ENCODE measurements at regions not wholly inside any gene's neighbourhood (a gene's known extent, or its start where the extent isn't known, plus 50 kb on each side); places are given as distances from the start of the nearest gene placed in this dataset.

DNA sequence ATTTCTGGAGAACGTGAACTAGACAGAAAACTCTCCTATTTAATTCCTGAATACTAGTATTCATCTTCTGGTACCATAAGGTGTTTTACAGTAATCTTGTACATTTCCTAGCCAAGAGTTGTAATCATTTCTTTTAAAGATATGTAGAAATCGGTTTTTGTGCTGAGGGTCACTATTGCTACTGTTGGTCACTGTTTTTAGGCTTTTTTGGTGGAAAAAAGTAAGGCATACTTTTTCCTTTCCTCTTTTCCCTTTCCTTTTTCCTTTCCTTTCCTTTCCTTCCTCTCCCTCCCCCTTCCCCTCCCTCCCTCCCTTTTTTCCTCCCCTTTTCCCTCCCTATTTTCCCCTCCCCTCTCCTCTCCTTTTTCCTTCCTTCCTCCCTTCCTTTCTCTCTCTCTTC, 706.4 kb upstream of the GOT2 start:
- H3K27me3 Mint-ChIP-seq, result no peaks in the 10 kb centered on the region
- peaks cover 0 to 12% (median 3%) of the 10 kb centered on the region in 7 donors for H3K9me3 Mint-ChIP-seq
- Histone ChIP-seq H3K27ac (ENCODE audit: insufficient read depth, low read length, poor library complexity, severe bottlenecking) (no peak overlapping the region), H3K4me3 (ENCODE audit: low read depth, low read length) (no peak overlapping the region), H3K36me3 (ENCODE audit: control insufficient read depth, insufficient read depth, low read length) (no peaks in the 10 kb centered on the region), H3K9me3 (ENCODE audit: control insufficient read depth in 2 of 2, low read length in 2 of 2) (peaks cover 0 to 2% of the 10 kb centered on the region in 2 experiments), H3K27me3 (ENCODE audit: control insufficient read depth, insufficient read depth, low read length) (no peaks in the 10 kb centered on the region), H3K4me1 (ENCODE audit: control insufficient read depth, insufficient read depth, low read length, poor library complexity, severe bottlenecking) (no peaks in the 10 kb centered on the region)
- H3K27ac Mint-ChIP-seq, result no peak overlapping the region
- no peaks in the 10 kb centered on the region for H3K4me1 Mint-ChIP-seq
- ATAC-seq (ENCODE audit: low read depth in 2 of 2), result no peak
- H3K36me3 Mint-ChIP-seq, result no peaks in the 10 kb centered on the region
- no peak overlapping the region for H3K4me3 Mint-ChIP-seq
- no peak for DNase-seq

DNA sequence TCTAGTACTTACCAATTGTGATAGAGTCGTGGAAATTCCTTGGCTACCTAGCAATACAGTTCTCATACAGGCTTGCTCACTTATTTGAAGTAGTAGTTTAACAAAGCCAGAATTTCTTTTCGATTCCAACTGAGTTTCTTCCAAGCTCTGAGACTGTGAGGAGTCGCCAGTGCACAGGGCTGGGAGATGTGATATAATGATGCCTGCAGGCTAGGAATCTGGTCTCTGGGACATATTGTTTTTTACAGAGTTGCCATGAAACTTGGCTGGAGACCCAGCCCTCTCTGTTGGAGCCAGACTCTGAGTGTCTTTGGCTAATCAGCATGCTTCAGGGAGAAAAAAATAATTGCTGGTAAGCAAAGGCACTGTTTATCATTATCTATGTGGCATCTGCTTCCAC, 698.8 kb upstream of the GOT2 start:
- H3K27me3 Mint-ChIP-seq, result no peaks in the 10 kb centered on the region

DNA sequence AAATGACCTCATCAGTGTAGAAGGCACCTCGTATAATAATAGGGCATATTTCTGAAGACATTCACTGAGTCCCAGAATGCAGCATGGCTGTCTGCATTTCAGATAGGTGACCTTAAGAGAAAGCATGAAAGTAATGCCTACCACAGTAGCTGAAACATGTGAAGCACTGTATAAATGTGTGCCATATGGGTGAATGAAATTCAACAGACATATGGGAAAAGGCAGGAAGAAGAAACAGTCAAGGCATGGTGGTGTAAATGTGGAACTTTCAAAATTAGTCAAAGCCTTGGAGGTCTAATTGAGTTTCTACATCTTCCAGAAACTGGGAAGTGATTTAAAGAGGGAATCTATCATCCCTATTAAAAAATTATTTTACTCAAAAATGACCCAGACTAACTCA, 698.2 kb upstream of the GOT2 start:
- no peaks in the 10 kb centered on the region for H3K27me3 ChIP-seq (ENCODE audit: control insufficient read depth, insufficient read depth, low read length)

More for the DNA sequence above, 698.8 kb upstream of the GOT2 start:
- Histone ChIP-seq H3K9me3 (ENCODE audit: control insufficient read depth in 2 of 2, low read length in 2 of 2) (no peaks in the 10 kb centered on the region), H3K36me3 (ENCODE audit: control insufficient read depth, insufficient read depth, low read length) (no peaks in the 10 kb centered on the region), H3K27me3 (ENCODE audit: control insufficient read depth, insufficient read depth, low read length) (no peaks in the 10 kb centered on the region), H3K4me3 (ENCODE audit: low read depth, low read length) (no peak overlapping the region), H3K27ac (ENCODE audit: insufficient read depth, low read length, poor library complexity, severe bottlenecking) (no peak overlapping the region), H3K4me1 (ENCODE audit: control insufficient read depth, insufficient read depth, low read length, poor library complexity, severe bottlenecking) (no peaks in the 10 kb centered on the region)
- DNase-seq (no peak), ATAC-seq (ENCODE audit: low read depth in 2 of 2) (no peak)
- Mint-ChIP-seq H3K4me1 (no peaks in the 10 kb centered on the region), H3K4me3 (no peak overlapping the region), H3K9me3 (peaks cover 0 to 7% (median 4%) of the 10 kb centered on the region in 7 donors), H3K36me3 (no peaks in the 10 kb centered on the region), H3K27ac (no peak overlapping the region)

DNA sequence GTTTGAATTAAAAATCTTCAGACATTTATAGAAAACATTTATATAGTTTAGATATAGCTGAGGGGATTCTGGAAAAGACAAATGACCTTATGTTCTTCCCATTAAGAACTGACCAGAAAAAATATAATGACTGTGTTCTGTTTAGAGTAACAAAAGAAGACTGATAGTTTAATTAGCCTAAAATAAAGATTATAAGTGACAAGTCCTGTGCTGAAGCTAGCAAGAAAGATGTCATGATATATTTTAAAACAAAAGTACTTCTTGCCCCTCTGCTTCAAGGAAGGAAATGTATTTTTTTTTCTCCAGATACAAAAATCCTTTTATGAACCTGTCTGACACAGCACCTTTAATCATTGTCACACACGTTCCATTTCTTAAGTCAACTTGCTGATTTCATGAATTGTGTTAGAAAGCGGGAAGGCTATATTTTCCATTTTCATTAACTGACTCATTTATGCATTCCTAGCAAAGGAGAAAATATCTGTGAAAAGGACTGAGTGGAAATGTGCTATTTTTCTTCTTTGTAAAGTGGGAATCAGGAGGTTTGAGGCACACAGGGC, 690.7 kb upstream of the GOT2 start:
- peaks cover 0 to 13% (median 6%) of the 10 kb centered on the region in 7 donors for H3K9me3 Mint-ChIP-seq
- H3K27ac Mint-ChIP-seq, result no peak overlapping the region
- no peaks in the 10 kb centered on the region for H3K36me3 Mint-ChIP-seq
- ATAC-seq (ENCODE audit: low read depth in 2 of 2), result no peak
- no peak overlapping the region for H3K4me3 Mint-ChIP-seq
- H3K27ac ChIP-seq (ENCODE audit: insufficient read depth, low read length, poor library complexity, severe bottlenecking), result no peak overlapping the region
- H3K4me1 ChIP-seq (ENCODE audit: control insufficient read depth, insufficient read depth, low read length, poor library complexity, severe bottlenecking), result no peaks in the 10 kb centered on the region
- H3K9me3 ChIP-seq (ENCODE audit: control insufficient read depth in 2 of 2, low read length in 2 of 2), result no peaks in the 10 kb centered on the region
- no peaks in the 10 kb centered on the region for H3K27me3 Mint-ChIP-seq
- H3K27me3 ChIP-seq (ENCODE audit: control insufficient read depth, insufficient read depth, low read length), result no peaks in the 10 kb centered on the region
- H3K4me3 ChIP-seq (ENCODE audit: low read depth, low read length), result no peak overlapping the region
- H3K4me1 Mint-ChIP-seq, result no peaks in the 10 kb centered on the region
- H3K36me3 ChIP-seq (ENCODE audit: control insufficient read depth, insufficient read depth, low read length), result no peaks in the 10 kb centered on the region
- no peak for DNase-seq

More for the DNA sequence above, 698.2 kb upstream of the GOT2 start:
- DNase-seq (no peak), ATAC-seq (ENCODE audit: low read depth in 2 of 2) (no peak)
- H3K27ac ChIP-seq (ENCODE audit: insufficient read depth, low read length, poor library complexity, severe bottlenecking), result no peak overlapping the region
- H3K36me3 Mint-ChIP-seq, result no peaks in the 10 kb centered on the region
- no peaks in the 10 kb centered on the region for H3K9me3 ChIP-seq (ENCODE audit: control insufficient read depth in 2 of 2, low read length in 2 of 2)
- no peaks in the 10 kb centered on the region for H3K4me1 Mint-ChIP-seq
- no peak overlapping the region for H3K27ac Mint-ChIP-seq
- H3K27me3 Mint-ChIP-seq, result no peaks in the 10 kb centered on the region
- H3K4me1 ChIP-seq (ENCODE audit: control insufficient read depth, insufficient read depth, low read length, poor library complexity, severe bottlenecking), result no peaks in the 10 kb centered on the region
- H3K4me3 Mint-ChIP-seq, result no peak overlapping the region
- H3K4me3 ChIP-seq (ENCODE audit: low read depth, low read length), result no peak overlapping the region
- H3K9me3 Mint-ChIP-seq, result peaks cover 0 to 7% (median 3%) of the 10 kb centered on the region in 7 donors
- no peaks in the 10 kb centered on the region for H3K36me3 ChIP-seq (ENCODE audit: control insufficient read depth, insufficient read depth, low read length)

DNA sequence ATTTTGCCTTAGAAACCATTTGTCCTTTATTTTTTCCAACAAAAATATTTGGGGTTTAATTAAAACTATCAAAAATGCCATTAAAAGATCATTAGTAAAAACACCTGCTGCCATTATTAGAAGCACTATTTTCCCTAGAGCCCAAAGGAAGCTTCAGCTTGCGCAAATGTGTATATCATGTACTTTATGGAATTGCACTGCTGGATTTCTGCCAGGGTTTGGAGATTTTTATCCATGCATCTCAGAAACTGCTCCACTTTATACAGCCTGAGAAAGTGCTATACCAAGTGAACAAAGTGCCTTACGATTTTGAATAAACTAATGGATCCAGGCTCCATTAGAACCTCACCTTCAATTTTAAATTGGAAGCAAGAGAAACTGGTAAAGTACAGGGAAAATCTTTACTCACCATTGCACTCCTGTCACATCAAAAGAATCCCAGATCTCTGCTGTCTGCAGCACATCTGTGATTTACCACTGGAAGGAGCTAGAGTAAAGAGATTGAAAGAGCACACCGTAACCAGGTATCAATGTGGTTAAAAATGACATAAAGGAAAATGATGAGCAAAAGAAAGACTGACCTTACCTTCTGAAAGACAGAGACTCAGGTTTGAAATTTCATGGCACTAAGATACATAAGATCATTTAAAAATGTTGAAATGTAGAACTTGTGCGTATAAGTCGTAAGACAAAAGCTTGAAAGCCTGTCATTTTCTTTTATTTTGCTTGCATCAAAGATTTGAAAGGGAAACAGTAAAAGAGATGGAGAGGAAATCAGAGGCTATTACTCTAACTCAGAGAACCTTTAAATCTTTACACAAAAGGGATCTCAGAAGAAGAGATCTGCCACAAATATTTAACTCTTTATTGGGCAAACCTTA, 678.1 kb upstream of the GOT2 start:
- H3K4me1 Mint-ChIP-seq, result no peaks in the 10 kb centered on the region

DNA sequence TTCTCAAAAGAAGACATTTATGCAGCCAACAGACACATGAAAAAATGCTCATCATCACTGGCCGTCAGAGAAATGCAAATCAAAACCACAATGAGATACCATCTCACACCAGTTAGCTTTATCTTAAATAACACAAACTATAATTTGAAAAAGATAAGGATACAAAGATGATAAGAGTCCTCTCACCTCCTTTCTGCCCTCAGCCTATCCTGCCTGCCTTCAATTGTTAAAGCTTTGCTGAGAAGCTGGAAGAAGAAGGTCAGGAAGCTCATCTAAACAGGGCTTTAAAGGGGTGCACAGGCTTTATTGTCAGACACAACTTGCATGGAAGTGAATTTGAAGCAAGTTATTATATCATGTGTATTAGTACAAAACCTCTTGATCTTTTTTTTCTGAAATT, 676.3 kb upstream of the GOT2 start:
- H3K27me3 Mint-ChIP-seq, result no peaks in the 10 kb centered on the region
- H3K4me1 Mint-ChIP-seq, result no peaks in the 10 kb centered on the region
- Histone ChIP-seq H3K4me3 (ENCODE audit: low read depth, low read length) (no peak overlapping the region), H3K9me3 (ENCODE audit: control insufficient read depth in 2 of 2, low read length in 2 of 2) (no peaks in the 10 kb centered on the region), H3K36me3 (ENCODE audit: control insufficient read depth, insufficient read depth, low read length) (no peaks in the 10 kb centered on the region), H3K27me3 (ENCODE audit: control insufficient read depth, insufficient read depth, low read length) (no peaks in the 10 kb centered on the region), H3K4me1 (ENCODE audit: control insufficient read depth, insufficient read depth, low read length, poor library complexity, severe bottlenecking) (no peaks in the 10 kb centered on the region), H3K27ac (ENCODE audit: insufficient read depth, low read length, poor library complexity, severe bottlenecking) (no peak overlapping the region)
- peaks cover 0 to 22% (median 6%) of the 10 kb centered on the region in 7 donors for H3K9me3 Mint-ChIP-seq
- DNase-seq (no peak), ATAC-seq (ENCODE audit: low read depth in 2 of 2) (no peak)
- H3K4me3 Mint-ChIP-seq, result no peak overlapping the region
- H3K36me3 Mint-ChIP-seq, result no peaks in the 10 kb centered on the region
- H3K27ac Mint-ChIP-seq, result no peak overlapping the region

More for the DNA sequence above, 678.1 kb upstream of the GOT2 start:
- Mint-ChIP-seq H3K36me3 (no peaks in the 10 kb centered on the region), H3K27ac (no peak overlapping the region), H3K9me3 (peaks cover 2 to 21% (median 6%) of the 10 kb centered on the region in 7 donors), H3K27me3 (no peaks in the 10 kb centered on the region), H3K4me3 (no peak overlapping the region)
- no peak for DNase-seq
- H3K4me1 ChIP-seq (ENCODE audit: control insufficient read depth, insufficient read depth, low read length, poor library complexity, severe bottlenecking), result no peaks in the 10 kb centered on the region
- no peak overlapping the region for H3K4me3 ChIP-seq (ENCODE audit: low read depth, low read length)
- no peaks in the 10 kb centered on the region for H3K27me3 ChIP-seq (ENCODE audit: control insufficient read depth, insufficient read depth, low read length)
- H3K9me3 ChIP-seq (ENCODE audit: control insufficient read depth in 2 of 2, low read length in 2 of 2), result no peaks in the 10 kb centered on the region
- ATAC-seq (ENCODE audit: low read depth in 2 of 2), result no peak
- H3K36me3 ChIP-seq (ENCODE audit: control insufficient read depth, insufficient read depth, low read length), result no peaks in the 10 kb centered on the region
- no peak overlapping the region for H3K27ac ChIP-seq (ENCODE audit: insufficient read depth, low read length, poor library complexity, severe bottlenecking)

- Histone ChIP-seq H3K27me3 (ENCODE audit: control insufficient read depth, insufficient read depth, low read length) (no peaks in the 10 kb centered on the region), H3K36me3 (ENCODE audit: control insufficient read depth, insufficient read depth, low read length) (no peaks in the 10 kb centered on the region), H3K4me1 (ENCODE audit: control insufficient read depth, insufficient read depth, low read length, poor library complexity, severe bottlenecking) (no peaks in the 10 kb centered on the region), H3K27ac (ENCODE audit: insufficient read depth, low read length, poor library complexity, severe bottlenecking) (no peak overlapping the region), H3K4me3 (ENCODE audit: low read depth, low read length) (no peak overlapping the region), H3K9me3 (ENCODE audit: control insufficient read depth in 2 of 2, low read length in 2 of 2) (peaks cover 1 to 3% of the 10 kb centered on the region in 2 experiments)
- no peak overlapping the region for H3K27ac Mint-ChIP-seq
- peaks cover 0 to 16% (median 6%) of the 10 kb centered on the region in 7 donors for H3K9me3 Mint-ChIP-seq
- DNase-seq, result no peak
- no peaks in the 10 kb centered on the region for H3K36me3 Mint-ChIP-seq
- no peaks in the 10 kb centered on the region for H3K4me1 Mint-ChIP-seq
- H3K27me3 Mint-ChIP-seq, result no peaks in the 10 kb centered on the region
- ATAC-seq (ENCODE audit: low read depth in 2 of 2), result no peak
- no peak overlapping the region for H3K4me3 Mint-ChIP-seq
These were observed 671.7 kb upstream of the GOT2 start for GRCh38 chr16:59405802-59406201.

GRCh38 chr16:59404509-59404908, 670.4 kb upstream of the GOT2 start:
- peaks cover 3 to 7% of the 10 kb centered on the region in 2 experiments for H3K9me3 ChIP-seq (ENCODE audit: control insufficient read depth in 2 of 2, low read length in 2 of 2)
- H3K36me3 Mint-ChIP-seq, result no peaks in the 10 kb centered on the region
- peaks cover 0 to 16% (median 5%) of the 10 kb centered on the region in 7 donors for H3K9me3 Mint-ChIP-seq
- no peaks in the 10 kb centered on the region for H3K27me3 ChIP-seq (ENCODE audit: control insufficient read depth, insufficient read depth, low read length)
- H3K27me3 Mint-ChIP-seq, result no peaks in the 10 kb centered on the region
- DNase-seq, result no peak
- no peak overlapping the region for H3K4me3 ChIP-seq (ENCODE audit: low read depth, low read length)
- ATAC-seq (ENCODE audit: low read depth in 2 of 2), result no peak
- H3K4me1 Mint-ChIP-seq, result no peaks in the 10 kb centered on the region
- H3K36me3 ChIP-seq (ENCODE audit: control insufficient read depth, insufficient read depth, low read length), result no peaks in the 10 kb centered on the region
- H3K27ac ChIP-seq (ENCODE audit: insufficient read depth, low read length, poor library complexity, severe bottlenecking), result no peak overlapping the region
- H3K4me3 Mint-ChIP-seq, result no peak overlapping the region
- no peak overlapping the region for H3K27ac Mint-ChIP-seq
- no peaks in the 10 kb centered on the region for H3K4me1 ChIP-seq (ENCODE audit: control insufficient read depth, insufficient read depth, low read length, poor library complexity, severe bottlenecking)

Measured in CD4-positive, CD25-positive, alpha-beta regulatory T cell (primary cell).